ENCODE measurements at regions not wholly inside any gene's neighbourhood (a gene's known extent, or its start where the extent isn't known, plus 50 kb on each side); places are given as distances from the start of the nearest gene placed in this dataset.

DNA sequence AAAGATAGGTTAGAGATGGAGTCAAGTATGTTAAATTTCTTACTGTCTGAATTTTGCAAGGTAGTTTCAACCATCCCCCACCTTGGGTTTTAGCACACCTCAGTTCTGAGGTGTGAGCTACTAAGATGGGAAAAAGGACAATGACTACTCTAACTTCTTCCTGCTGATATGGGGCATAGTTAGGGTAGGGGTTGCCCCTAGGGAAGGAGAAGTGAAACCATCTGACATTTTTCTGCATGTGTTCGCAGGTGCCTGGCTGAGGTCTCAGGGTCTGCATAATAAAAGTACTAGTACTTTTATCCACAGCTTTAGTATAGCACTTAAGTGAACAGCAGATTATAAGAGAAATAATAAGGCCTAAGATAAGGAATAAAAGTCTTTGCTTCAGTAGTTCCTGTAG, 129.5 kb upstream of the CYSLTR1 start:
- DNase-seq: no peak

DNA sequence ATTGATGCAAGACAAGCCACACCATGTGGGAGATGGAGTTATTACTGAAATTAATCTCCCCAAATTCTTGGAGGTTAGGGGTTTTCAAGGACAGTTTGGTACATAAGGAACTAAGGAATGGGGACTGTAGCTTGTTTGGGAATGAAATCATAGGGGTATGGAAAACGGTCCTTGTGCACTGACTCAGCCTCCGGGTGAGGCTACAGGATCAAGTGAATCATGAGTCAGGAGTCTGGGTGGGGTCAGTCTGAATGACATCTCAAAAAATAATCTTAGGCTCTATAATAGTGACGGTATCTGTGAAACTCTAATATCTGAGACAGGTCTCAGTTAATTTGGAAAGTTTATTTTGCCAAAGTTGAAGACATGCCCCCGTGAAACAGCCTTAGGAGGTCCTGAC, 128.5 kb upstream of the CYSLTR1 start:
- no peak for DNase-seq

DNA sequence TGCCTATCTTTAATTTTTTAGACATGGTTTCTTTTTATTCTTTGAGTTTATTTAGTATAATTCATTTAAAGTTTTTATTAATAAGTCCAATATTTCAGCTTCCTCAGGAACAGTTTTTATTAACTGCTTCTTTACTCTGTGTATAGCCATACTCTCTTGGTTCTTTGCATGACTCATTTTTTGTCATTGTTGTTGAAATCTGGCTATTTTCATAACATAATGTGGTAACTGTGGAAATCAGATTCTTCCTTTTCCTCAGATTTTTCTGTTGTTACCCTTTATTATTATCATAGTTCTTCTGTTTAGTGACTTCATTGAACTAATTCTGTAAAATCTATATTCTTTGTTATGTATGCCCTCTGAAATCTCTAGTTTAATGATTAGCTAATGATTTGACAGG, 124.9 kb upstream of the CYSLTR1 start:
- no peak for DNase-seq

DNA sequence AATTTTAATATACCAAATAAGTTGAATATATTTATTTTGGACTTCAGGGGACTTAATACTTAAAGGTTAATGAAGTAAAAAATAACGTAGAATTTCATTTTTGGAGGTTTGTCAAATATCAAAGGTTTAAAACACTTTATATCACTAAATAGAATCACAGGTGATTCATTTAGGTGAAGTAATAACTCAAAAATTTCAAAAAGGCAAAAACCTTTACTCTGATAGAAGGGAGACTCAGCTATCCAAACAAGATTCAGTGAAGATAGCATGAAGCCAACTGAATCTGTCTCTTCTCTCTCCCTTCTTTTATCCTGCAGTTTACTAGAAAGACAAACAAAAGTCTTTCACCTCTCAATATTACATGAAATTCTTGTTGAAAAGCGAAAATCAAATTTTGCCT, 110.2 kb upstream of the CYSLTR1 start:
- DNase-seq: no peak

DNA sequence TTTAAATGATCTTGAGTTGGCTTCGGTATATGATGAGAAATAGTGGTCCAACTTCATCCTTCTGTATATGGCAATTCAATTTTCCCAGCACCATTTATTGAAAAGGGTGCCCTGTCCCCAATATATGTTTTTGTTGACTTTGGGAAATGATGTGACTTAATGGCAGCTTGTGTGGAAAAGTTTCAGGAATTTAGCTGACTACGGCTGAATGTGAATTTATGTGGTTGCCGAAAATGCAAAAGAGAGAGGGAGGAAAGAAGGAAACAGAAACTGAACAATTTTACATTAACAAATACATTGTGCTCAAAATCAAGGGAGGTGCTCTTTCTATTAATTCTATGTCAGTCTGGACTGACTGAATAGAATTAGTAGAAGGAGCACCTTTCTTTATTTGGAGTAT, 101.8 kb upstream of the CYSLTR1 start:
- no peak for DNase-seq

DNA sequence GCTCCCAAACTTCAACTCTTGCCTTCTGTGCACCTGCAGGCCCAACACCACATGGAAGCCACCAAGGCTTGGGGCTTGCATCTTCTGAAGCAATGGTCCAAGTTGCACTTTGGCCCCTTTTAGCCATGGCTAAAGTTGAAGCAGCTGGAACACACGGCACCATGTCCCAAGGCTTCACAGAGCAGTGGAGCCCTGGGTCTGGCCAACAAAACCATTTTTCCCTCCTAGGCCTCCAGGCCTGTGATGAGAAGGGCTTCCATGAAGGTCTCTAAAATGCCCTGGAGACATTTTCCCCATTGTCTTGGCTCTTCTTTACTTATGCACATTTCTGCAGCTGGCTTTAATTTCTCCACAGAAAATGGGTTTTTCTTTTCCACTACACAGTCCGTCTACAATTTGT, 61.3 kb upstream of the CYSLTR1 start:
- DNase-seq: no peak

DNA sequence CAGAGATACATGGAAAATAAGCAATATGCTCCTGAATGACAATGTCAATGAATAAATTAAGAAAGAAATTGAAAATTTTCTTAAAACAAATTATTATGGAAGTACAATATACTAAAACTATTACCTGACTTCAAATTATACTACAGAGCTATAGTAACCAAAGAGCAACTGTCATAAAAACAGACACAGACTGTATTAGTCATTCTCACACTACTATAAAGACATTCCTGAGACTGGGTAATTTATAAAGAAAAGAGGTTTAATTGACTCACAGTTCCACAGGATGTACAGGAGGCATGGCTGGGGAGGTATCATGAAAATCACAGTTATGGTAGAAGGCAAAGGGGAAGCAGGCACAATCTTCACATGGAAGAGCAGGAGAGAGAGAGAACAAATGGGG, 60.0 kb upstream of the CYSLTR1 start:
- DNase-seq: no peak

DNA sequence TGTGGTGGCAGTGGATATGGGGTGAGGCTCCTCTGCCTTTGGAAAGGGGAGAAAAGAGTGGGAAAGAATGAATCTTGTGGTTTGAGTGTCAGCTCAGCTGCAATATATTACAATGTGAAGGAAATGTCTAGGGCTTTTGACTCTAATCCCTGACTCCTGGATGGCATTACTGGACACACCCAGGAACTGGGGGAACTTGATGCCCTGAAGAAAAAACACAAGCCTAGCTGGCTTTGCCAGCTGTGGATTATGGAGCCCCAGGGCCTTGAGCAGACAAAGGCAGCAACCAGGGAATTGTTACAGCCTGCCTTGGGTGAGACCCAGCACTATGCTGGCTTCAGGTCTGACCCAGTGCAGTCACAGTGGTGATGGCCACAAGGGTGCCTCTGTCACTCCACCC, 57.1 kb upstream of the CYSLTR1 start:
- no peak for DNase-seq

DNA sequence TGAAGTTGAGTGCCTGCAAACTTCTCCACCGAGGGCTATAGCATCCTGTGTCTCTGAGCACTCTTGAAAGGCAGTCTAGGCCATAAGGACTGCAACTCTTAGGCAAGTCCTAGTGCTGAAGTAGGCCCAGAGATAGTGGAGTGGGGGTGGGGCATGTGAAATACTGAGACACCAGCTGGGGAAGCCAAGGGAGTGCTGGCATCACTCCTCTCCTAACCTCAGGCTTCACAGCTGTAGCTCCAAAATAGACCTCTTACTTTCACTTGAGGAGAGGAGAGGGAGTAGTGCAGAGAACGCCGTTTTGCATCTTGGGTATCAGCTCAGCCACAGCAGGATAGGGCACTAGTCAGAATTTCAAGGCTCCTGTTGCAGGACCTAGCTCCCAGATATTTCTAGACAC, 56.2 kb upstream of the CYSLTR1 start:
- DNase-seq: no peak

DNA sequence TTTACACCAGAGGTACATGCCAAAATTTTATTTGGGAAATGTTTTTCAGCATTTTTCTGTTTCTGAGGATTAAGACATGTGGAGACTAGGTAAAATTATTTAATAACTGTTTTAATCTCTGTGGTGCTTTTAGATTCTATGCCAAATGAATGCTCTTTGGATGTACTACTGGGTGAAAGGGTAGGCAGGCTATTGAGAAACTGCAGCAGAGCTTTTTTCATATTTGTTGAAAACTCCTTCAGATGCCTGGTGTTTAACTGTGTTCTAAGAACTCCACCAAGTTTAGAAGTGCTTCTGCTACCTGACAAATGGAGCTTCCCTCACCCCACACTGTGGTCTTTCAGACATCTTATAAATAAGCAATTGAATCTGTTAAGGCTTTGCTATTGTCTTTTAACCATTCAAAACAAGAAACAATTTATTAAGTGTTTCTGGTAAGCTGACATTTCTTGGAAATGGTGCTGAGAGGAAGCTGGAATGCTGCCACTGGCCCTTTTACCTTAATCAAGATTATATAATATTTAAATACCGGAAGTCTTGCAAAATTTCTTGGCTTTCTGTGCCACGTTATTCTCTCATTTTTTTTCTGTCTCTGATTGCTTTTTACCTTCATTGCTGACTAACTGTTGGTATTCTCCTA, 51.2 kb upstream of the CYSLTR1 start:
- DNase-seq: no peak
